Mucosa of descending colon (tissue), 3 donors: ENCODE measurements at regions not wholly inside any gene's neighbourhood (a gene's known extent, or its start where the extent isn't known, plus 50 kb on each side); places are given as distances from the start of the nearest gene placed in this dataset.

Source experiments
- ATAC-seq: fragments of 200-7000 bp; cut with Tn5 transposase; one replicate; pipeline ENCODE4 v1.9.1; 2020; ENCODE audit warnings: mild to moderate bottlenecking, moderate library complexity
- DNase-seq, 3 donors: peaks; one replicate each; pipeline ENCODE4 v3.0.0-alpha.2; 2020
- H3K36me3 ChIP-seq: fragments of 200-600 bp; one replicate; pipeline ENCODE4 v1.8.0; 2021; ENCODE audit warnings: low read depth, mild to moderate bottlenecking
- H3K4me1 ChIP-seq: fragments of 200-600 bp; one replicate; pipeline ENCODE4 v1.8.0; 2021; ENCODE audit warnings: low read depth, mild to moderate bottlenecking
- H3K4me3 ChIP-seq: fragments of 200-600 bp; one replicate; pipeline ENCODE4 v1.8.0; 2021; ENCODE audit warnings: mild to moderate bottlenecking
- H3K9me3 ChIP-seq: fragments of 200-600 bp; one replicate; pipeline ENCODE4 v1.8.0; 2021; ENCODE audit warnings: mild to moderate bottlenecking
- intact Hi-C, 2 donors: fragments of 100-400 bp; cut with DNase I in 1 of 2; cut with micrococcal nuclease in 1 of 2; formaldehyde crosslinking; loops; one replicate each; pipeline versions ENCODE4 v1.11.0 to v1.11.1; 2022; cut with DNase I, micrococcal nuclease
- TF ChIP-seq, protein P1 (sequence below): fragments of 200-600 bp; IDR thresholded peaks from one replicate; pipeline ENCODE4 v1.8.0; 2022; ENCODE audit warnings: antibody characterized with exemption, mild to moderate bottlenecking
- donor health status: DM: no; HTN: no; CAD: no; lungs with moderate emphysema.
- donor health status: DM: no; HTN: no; CAD: no.
- donor health status: DM: no; HTN: yes; CAD: no.

DNA sequence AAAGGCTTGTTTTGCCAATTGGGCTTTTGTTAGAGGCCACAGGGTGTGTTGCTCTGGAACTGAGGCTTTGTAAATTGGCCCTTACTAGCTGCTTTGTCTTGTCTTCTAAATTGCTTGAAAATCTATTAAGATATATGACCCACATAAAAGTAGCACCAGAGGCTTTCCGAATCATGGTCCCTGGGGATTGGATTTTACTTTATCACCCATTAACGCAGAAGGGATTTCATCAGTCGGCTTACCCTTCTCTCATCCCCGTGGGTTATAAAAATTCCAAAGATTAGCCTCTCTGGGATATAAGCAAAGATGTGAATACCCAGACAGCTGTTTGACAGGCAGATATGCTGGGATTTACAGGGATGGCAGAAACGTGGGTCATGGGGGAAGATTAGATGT, 98.3 kb upstream of the CHL1 start:
- Histone ChIP-seq H3K4me3 (no peak overlapping the region), H3K36me3 (no peaks in the 10 kb centered on the region), H3K4me1 (no peaks in the 10 kb centered on the region), H3K9me3 (no peaks in the 10 kb centered on the region)
- DNase-seq: no peak
- no peak for ATAC-seq
- TF ChIP-seq, protein P1, sequence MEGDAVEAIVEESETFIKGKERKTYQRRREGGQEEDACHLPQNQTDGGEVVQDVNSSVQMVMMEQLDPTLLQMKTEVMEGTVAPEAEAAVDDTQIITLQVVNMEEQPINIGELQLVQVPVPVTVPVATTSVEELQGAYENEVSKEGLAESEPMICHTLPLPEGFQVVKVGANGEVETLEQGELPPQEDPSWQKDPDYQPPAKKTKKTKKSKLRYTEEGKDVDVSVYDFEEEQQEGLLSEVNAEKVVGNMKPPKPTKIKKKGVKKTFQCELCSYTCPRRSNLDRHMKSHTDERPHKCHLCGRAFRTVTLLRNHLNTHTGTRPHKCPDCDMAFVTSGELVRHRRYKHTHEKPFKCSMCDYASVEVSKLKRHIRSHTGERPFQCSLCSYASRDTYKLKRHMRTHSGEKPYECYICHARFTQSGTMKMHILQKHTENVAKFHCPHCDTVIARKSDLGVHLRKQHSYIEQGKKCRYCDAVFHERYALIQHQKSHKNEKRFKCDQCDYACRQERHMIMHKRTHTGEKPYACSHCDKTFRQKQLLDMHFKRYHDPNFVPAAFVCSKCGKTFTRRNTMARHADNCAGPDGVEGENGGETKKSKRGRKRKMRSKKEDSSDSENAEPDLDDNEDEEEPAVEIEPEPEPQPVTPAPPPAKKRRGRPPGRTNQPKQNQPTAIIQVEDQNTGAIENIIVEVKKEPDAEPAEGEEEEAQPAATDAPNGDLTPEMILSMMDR: no peak
- intact Hi-C loops: no loop called here

GRCh38 chr3:99506-99905, 97.1 kb upstream of the CHL1 start:
- DNase-seq (no peak), ATAC-seq (no peak)
- Histone ChIP-seq H3K36me3 (no peaks in the 10 kb centered on the region), H3K4me1 (no peaks in the 10 kb centered on the region), H3K9me3 (no peaks in the 10 kb centered on the region), H3K4me3 (no peak overlapping the region)
- TF ChIP-seq, protein P1: no peak
- intact Hi-C loops: no loop called here

GRCh38 chr3:102484-102883, 94.1 kb upstream of the CHL1 start:
- no peaks in the 10 kb centered on the region for H3K9me3 ChIP-seq
- DNase-seq: no peak
- no peak for ATAC-seq
- no peak overlapping the region for H3K4me3 ChIP-seq
- TF ChIP-seq, protein P1: no peak
- H3K4me1 ChIP-seq: no peaks in the 10 kb centered on the region
- H3K36me3 ChIP-seq: no peaks in the 10 kb centered on the region
- intact Hi-C loops: no loop called here

GRCh38 chr3:103991-104390, 92.6 kb upstream of the CHL1 start:
- TF ChIP-seq, protein P1: no peak
- no peak for DNase-seq

DNA sequence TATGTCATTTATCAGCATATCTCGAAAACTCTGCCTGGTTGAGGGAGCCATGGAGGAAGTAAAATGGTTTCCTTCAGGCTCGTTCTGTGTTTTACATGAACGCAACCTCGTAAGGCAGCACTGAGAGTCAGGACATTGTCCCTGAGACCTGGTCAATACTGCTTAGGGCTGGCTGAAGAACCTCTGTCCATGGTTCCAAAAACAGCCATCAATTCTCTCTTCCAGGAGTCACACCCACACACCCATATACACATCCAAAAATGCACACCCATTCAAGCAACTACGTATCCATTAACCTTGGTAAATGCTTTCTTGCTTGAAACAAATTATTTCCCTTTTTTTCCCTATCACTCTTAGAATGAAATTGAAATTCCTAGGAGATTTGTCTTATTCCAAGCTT, 91.0 kb upstream of the CHL1 start:
- no peaks in the 10 kb centered on the region for H3K36me3 ChIP-seq
- DNase-seq (no peak), ATAC-seq (no peak)
- H3K4me3 ChIP-seq: no peak overlapping the region
- H3K4me1 ChIP-seq: no peaks in the 10 kb centered on the region
- TF ChIP-seq, protein P1: no peak
- no peaks in the 10 kb centered on the region for H3K9me3 ChIP-seq
- intact Hi-C loops: no loop called here

More at GRCh38 chr3:103991-104390, 92.6 kb upstream of the CHL1 start:
- no peak overlapping the region for H3K4me3 ChIP-seq
- H3K36me3 ChIP-seq: no peaks in the 10 kb centered on the region
- intact Hi-C loops: no loop called here
- no peaks in the 10 kb centered on the region for H3K4me1 ChIP-seq
- ATAC-seq: no peak
- H3K9me3 ChIP-seq: no peaks in the 10 kb centered on the region

- H3K9me3 ChIP-seq: no peaks in the 10 kb centered on the region
- no peak overlapping the region for H3K4me3 ChIP-seq
- ATAC-seq: no peak
- no peak for DNase-seq
- TF ChIP-seq, protein P1: no peak
- H3K4me1 ChIP-seq: no peaks in the 10 kb centered on the region
- intact Hi-C loops: no loop called here
- no peaks in the 10 kb centered on the region for H3K36me3 ChIP-seq
Measured at GRCh38 chr3:106619-107018, 89.9 kb upstream of the CHL1 start.
